H9 (cell line): ENCODE measurements at regions not wholly inside any gene's neighbourhood (a gene's known extent, or its start where the extent isn't known, plus 50 kb on each side); places are given as distances from the start of the nearest gene placed in this dataset.

ENCODE experiments used
- DNase-seq: peaks from one replicate; pipeline ENCODE4 v3.0.0-alpha.2; 2017
- H2AFZ ChIP-seq: one replicate; pipeline ENCODE4 v1.6.1; 2013; ENCODE audit warnings: mild to moderate bottlenecking, low read length, control low read depth, moderate library complexity
- H2AK5ac ChIP-seq: 2 replicates; pipeline ENCODE4 v1.6.1; 2013; ENCODE audit warnings: low read length, control low read depth, mixed read lengths; ENCODE audit not compliant: insufficient read length
- H2BK120ac ChIP-seq: one replicate; pipeline ENCODE4 v1.6.1; 2013; ENCODE audit warnings: low read depth, mild to moderate bottlenecking, low read length, control low read depth, inconsistent platforms; ENCODE audit not compliant: poor library complexity, severe bottlenecking
- H2BK12ac ChIP-seq: 2 replicates; pipeline ENCODE4 v1.6.1; 2013; ENCODE audit warnings: low read length, control low read depth, mixed read lengths, low read depth; ENCODE audit not compliant: insufficient read length
- H2BK15ac ChIP-seq: 2 replicates; pipeline ENCODE4 v1.6.1; 2013; ENCODE audit warnings: low read depth, low read length, control low read depth
- H2BK20ac ChIP-seq: one replicate; pipeline ENCODE4 v1.6.1; 2013; ENCODE audit warnings: low read depth, mild to moderate bottlenecking, low read length, control low read depth, inconsistent platforms; ENCODE audit not compliant: poor library complexity, severe bottlenecking
- H2BK5ac ChIP-seq: 2 replicates; pipeline ENCODE4 v1.6.1; 2013; ENCODE audit warnings: low read length, control low read depth, mixed read lengths; ENCODE audit not compliant: insufficient read length
- H3K14ac ChIP-seq: 2 replicates; pipeline ENCODE4 v1.6.1; 2013; ENCODE audit warnings: low read length, control low read depth; ENCODE audit not compliant: insufficient read depth
- H3K18ac ChIP-seq: 2 replicates; pipeline ENCODE4 v1.6.1; 2013; ENCODE audit warnings: low read depth, mild to moderate bottlenecking, mixed read lengths, low read length, control low read depth; ENCODE audit not compliant: insufficient read length
- H3K23ac ChIP-seq: 2 replicates; pipeline ENCODE4 v1.6.1; 2013; ENCODE audit warnings: low read length, control low read depth, mixed read lengths, low read depth; ENCODE audit not compliant: insufficient read length
- H3K23me2 ChIP-seq: 2 replicates; pipeline ENCODE4 v1.6.1; 2013; ENCODE audit warnings: low read depth, mild to moderate bottlenecking, mixed read lengths, low read length, control low read depth; ENCODE audit not compliant: insufficient read length, poor library complexity, severe bottlenecking
- H3K27ac ChIP-seq: 2 replicates; pipeline ENCODE4 v1.5.1; 2013; ENCODE audit warnings: low read length, control low read depth, mixed read lengths, low read depth; ENCODE audit not compliant: insufficient read length
- H3K27me3 ChIP-seq: 2 replicates; pipeline ENCODE4 v1.6.1; 2013; ENCODE audit warnings: low read length, control low read depth, inconsistent platforms; ENCODE audit not compliant: insufficient read depth
- H3K4ac ChIP-seq: 2 replicates; pipeline ENCODE4 v1.6.1; 2013; ENCODE audit warnings: low read depth, mild to moderate bottlenecking, control low read depth, inconsistent platforms, low read length, moderate library complexity
- H3K4me1 ChIP-seq: 2 replicates; pipeline ENCODE4 v1.6.1; 2013; ENCODE audit warnings: low read length, control low read depth, inconsistent platforms; ENCODE audit not compliant: insufficient read depth
- H3K4me2 ChIP-seq: 2 replicates; pipeline ENCODE4 v1.6.1; 2013; ENCODE audit warnings: low read length, control low read depth, mixed read lengths; ENCODE audit not compliant: insufficient read length, insufficient read depth
- H3K56ac ChIP-seq: 2 replicates; pipeline ENCODE4 v1.6.1; 2013; ENCODE audit warnings: low read depth, mild to moderate bottlenecking, mixed read lengths, low read length, control low read depth; ENCODE audit not compliant: insufficient read length
- H3K79me1 ChIP-seq: 2 replicates; pipeline ENCODE4 v1.6.1; 2013; ENCODE audit warnings: low read depth, mild to moderate bottlenecking, moderate library complexity, low read length, control low read depth, inconsistent platforms; ENCODE audit not compliant: insufficient read depth, poor library complexity, severe bottlenecking
- H3K79me2 ChIP-seq: 2 replicates; pipeline ENCODE4 v1.6.1; 2013; ENCODE audit warnings: low read length, control low read depth, inconsistent platforms; ENCODE audit not compliant: insufficient read depth
- H3K9ac ChIP-seq: 2 replicates; pipeline ENCODE4 v1.6.1; 2013; ENCODE audit warnings: low read length, control low read depth, mixed read lengths; ENCODE audit not compliant: insufficient read length; ENCODE audit errors: extremely low read depth
- H3K9me3 ChIP-seq: one replicate; pipeline ENCODE4 v1.6.1; 2013; ENCODE audit warnings: low read depth, low read length, inconsistent platforms; ENCODE audit not compliant: control insufficient read depth
- H3T11ph ChIP-seq: one replicate; pipeline ENCODE4 v1.6.1; 2013; ENCODE audit warnings: mild to moderate bottlenecking, low read length, control low read depth, inconsistent platforms
- H4K20me1 ChIP-seq: one replicate; pipeline ENCODE4 v1.6.1; 2013; ENCODE audit not compliant: control insufficient read depth, insufficient read length, insufficient read depth
- H4K5ac ChIP-seq: 2 replicates; pipeline ENCODE4 v1.6.1; 2013; ENCODE audit warnings: low read depth, mild to moderate bottlenecking, mixed read lengths, low read length, control low read depth; ENCODE audit not compliant: insufficient read length
- H4K8ac ChIP-seq: replicated peaks from 2 replicates; pipeline ENCODE4 v1.6.1; 2013; ENCODE audit warnings: low read length, control low read depth, mixed read lengths, low read depth; ENCODE audit not compliant: insufficient read length
- H4K91ac ChIP-seq: 2 replicates; pipeline ENCODE4 v1.6.1; 2013; ENCODE audit warnings: low read depth, mild to moderate bottlenecking, moderate library complexity, mixed read lengths, low read length, control low read depth; ENCODE audit not compliant: insufficient read length
- H3K27ac Mint-ChIP-seq, 3 experiments: 2 replicates in 2 of 3; 3 replicates in 1 of 3; pipeline ENCODE4 v1.8.0; 2020 to 2021; ENCODE audit warnings: mixed read lengths in 3 of 3, mild to moderate bottlenecking in 1 of 3, moderate library complexity in 1 of 3
- H3K27me3 Mint-ChIP-seq: 2 replicates; pipeline ENCODE4 v1.8.0; 2021; ENCODE audit warnings: low read depth, mild to moderate bottlenecking, moderate library complexity, mixed read lengths
- H3K36me3 Mint-ChIP-seq, 3 experiments: 2 replicates in 2 of 3; 3 replicates in 1 of 3; pipeline ENCODE4 v1.8.0; 2020 to 2021; ENCODE audit warnings: low read depth in 3 of 3, mixed read lengths in 3 of 3; ENCODE audit not compliant: insufficient read depth in 1 of 3
- H3K4me1 Mint-ChIP-seq, 2 experiments: 2 replicates each; pipeline ENCODE4 v1.8.0; 2020; ENCODE audit warnings: mixed read lengths in 2 of 2
- H3K4me3 Mint-ChIP-seq, 2 experiments: 2 replicates in 1 of 2; 3 replicates in 1 of 2; pipeline ENCODE4 v1.8.0; 2020 to 2021; ENCODE audit warnings: mild to moderate bottlenecking in 2 of 2, mixed read lengths in 2 of 2, moderate library complexity in 1 of 2
- H3K9me3 Mint-ChIP-seq, 2 experiments: 2 replicates in 1 of 2; 3 replicates in 1 of 2; pipeline ENCODE4 v1.8.0; 2020; ENCODE audit warnings: mild to moderate bottlenecking in 2 of 2, mixed read lengths in 2 of 2, moderate library complexity in 1 of 2
- WGBS: extraction: QIAGEN DNeasy Blood & Tissue Kit; methylation state at CpG from one replicate; pipeline ENCODE4 v1.1.7; 2013; ENCODE audit warnings: missing lambda C conversion rate, low lambda C conversion rate, mixed read lengths; ENCODE audit not compliant: insufficient read length; ENCODE audit errors: extremely low coverage; 5-methylcytosine and 5-hydroxymethylcytosine counted together
- TF ChIP-seq, protein P1 (sequence below): fragments of 200-600 bp; sonication (generic); conservative IDR thresholded peaks from 3 replicates; pipeline ENCODE4 v1.8.0; 2021; ENCODE audit warnings: antibody characterized with exemption, mild to moderate bottlenecking

DNA sequence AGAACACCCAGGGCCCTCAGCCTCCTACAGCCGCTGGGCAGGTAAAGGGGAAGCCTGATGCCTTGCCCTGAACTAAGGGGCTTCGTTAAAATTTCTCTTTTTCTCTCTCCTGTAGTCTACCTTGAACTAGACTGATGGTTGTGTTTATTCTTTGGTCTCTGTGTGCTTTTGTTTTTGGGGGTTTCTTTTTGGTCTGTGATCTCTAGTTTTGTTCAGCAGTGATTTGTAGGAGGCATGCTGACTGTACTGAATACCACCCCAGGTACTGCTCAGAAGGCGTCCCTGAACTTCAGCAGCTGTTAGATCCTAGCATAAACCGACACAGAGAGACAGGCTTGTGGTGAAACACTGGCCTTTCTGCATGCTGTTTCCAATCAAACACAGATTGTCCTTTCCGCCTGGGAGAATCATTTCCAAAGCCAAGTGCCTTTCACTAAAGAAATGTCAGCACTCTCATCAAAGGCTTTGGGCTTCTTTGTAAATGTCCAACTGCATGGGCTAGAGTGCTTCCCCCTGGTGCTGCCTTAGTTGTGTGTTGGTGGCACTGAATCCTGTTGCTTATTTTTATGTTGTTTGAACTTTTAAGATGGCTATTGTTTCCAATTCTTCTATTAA, 364.7 kb upstream of the SASH1 start:
- H3K18ac ChIP-seq: no peak overlapping the region
- no peak overlapping the region for H4K5ac ChIP-seq
- H3K23ac ChIP-seq: no peak overlapping the region
- TF ChIP-seq, protein P1, sequence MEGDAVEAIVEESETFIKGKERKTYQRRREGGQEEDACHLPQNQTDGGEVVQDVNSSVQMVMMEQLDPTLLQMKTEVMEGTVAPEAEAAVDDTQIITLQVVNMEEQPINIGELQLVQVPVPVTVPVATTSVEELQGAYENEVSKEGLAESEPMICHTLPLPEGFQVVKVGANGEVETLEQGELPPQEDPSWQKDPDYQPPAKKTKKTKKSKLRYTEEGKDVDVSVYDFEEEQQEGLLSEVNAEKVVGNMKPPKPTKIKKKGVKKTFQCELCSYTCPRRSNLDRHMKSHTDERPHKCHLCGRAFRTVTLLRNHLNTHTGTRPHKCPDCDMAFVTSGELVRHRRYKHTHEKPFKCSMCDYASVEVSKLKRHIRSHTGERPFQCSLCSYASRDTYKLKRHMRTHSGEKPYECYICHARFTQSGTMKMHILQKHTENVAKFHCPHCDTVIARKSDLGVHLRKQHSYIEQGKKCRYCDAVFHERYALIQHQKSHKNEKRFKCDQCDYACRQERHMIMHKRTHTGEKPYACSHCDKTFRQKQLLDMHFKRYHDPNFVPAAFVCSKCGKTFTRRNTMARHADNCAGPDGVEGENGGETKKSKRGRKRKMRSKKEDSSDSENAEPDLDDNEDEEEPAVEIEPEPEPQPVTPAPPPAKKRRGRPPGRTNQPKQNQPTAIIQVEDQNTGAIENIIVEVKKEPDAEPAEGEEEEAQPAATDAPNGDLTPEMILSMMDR: no peak
- WGBS: no CpG with 5 or more reads among the region's 5 CpGs
- H3K27me3 ChIP-seq: no peaks in the 10 kb centered on the region
- no peak overlapping the region for H2BK5ac ChIP-seq
- no peak overlapping the region for H3T11ph ChIP-seq
- H2BK12ac ChIP-seq: no peak overlapping the region
- Mint-ChIP-seq H3K4me3 (no peak overlapping the region), H3K9me3 (no peaks in the 10 kb centered on the region), H3K27me3 (no peaks in the 10 kb centered on the region; the same call in 1 of the 2 replicates), H3K4me1 (peaks cover 5 to 12% of the 10 kb centered on the region in 2 experiments), H3K36me3 (no peaks in the 10 kb centered on the region), H3K27ac (no peak overlapping the region)
- H3K4ac ChIP-seq: no peak overlapping the region
- H3K79me2 ChIP-seq: no peaks in the 10 kb centered on the region
- H3K23me2 ChIP-seq: no peaks in the 10 kb centered on the region
- no peaks in the 10 kb centered on the region for H3K79me1 ChIP-seq
- H2AFZ ChIP-seq: no peak overlapping the region
- H3K14ac ChIP-seq: no peak overlapping the region; the same call in 1 of the 2 replicates
- H4K8ac ChIP-seq: no peak overlapping the region
- H4K20me1 ChIP-seq: no peaks in the 10 kb centered on the region
- peaks cover 3% of the 10 kb centered on the region; the same call in 1 of the 2 replicates for H3K4me1 ChIP-seq
- H4K91ac ChIP-seq: no peak overlapping the region
- no peak overlapping the region for H3K27ac ChIP-seq
- no peak overlapping the region for H3K9ac ChIP-seq
- no peak overlapping the region for H3K56ac ChIP-seq
- no peak for DNase-seq
- H2AK5ac ChIP-seq: no peak overlapping the region
- H3K9me3 ChIP-seq: no peaks in the 10 kb centered on the region
- H2BK15ac ChIP-seq: no peak overlapping the region
- no peak overlapping the region for H2BK20ac ChIP-seq
- H3K4me2 ChIP-seq: no peak overlapping the region
- H2BK120ac ChIP-seq: no peak overlapping the region
